HT1080 (cell line): ENCODE measurements at regions not wholly inside any gene's neighbourhood (a gene's known extent, or its start where the extent isn't known, plus 50 kb on each side); places are given as distances from the start of the nearest gene placed in this dataset.
A peak's percentile ranks its signal among the peaks of the same experiment; 100 is the strongest.
"Not testable (repeated sequence)": the region's sequence is repeated elsewhere in the genome, so short reads cannot be mapped to it uniquely, and the experiment has no call there.

Experiments
- DNase-seq: peaks from one replicate; pipeline ENCODE4 v3.0.0-alpha.2; 2015; ENCODE audit warnings: low read depth

GRCh38 chr1:165147799-165148198 is 208.7 kb downstream of the LMX1A start:
- DNase-seq, result no peak

GRCh38 chr1:165144757-165145397 is 211.6 kb downstream of the LMX1A start:
- peak; percentile 53 for DNase-seq

GRCh38 chr1:165143437-165144065 is 213.0 kb downstream of the LMX1A start:
- no peak for DNase-seq

GRCh38 chr1:165138960-165139359 is 217.6 kb downstream of the LMX1A start:
- no peak for DNase-seq

- DNase-seq, result no peak
Measured at GRCh38 chr1:165137551-165138316, 218.8 kb downstream of the LMX1A start.

GRCh38 chr1:165134431-165134830 is 222.1 kb downstream of the LMX1A start:
- DNase-seq, result no peak

- DNase-seq, result peak; percentile 41
Measured at GRCh38 chr1:165129568-165130164, 226.8 kb downstream of the LMX1A start.

- DNase-seq, result no peak
Measured at GRCh38 chr1:165124772-165125171, 231.7 kb downstream of the LMX1A start.

GRCh38 chr1:165119086-165119485 is 237.4 kb downstream of the LMX1A start:
- no peak for DNase-seq

- no peak for DNase-seq
Measured at GRCh38 chr1:165117482-165117881, 239.0 kb downstream of the LMX1A start.

- peak; percentile 90 for DNase-seq
Measured at GRCh38 chr1:165116732-165117131, 239.8 kb downstream of the LMX1A start.

GRCh38 chr1:165116171-165116570 is 240.3 kb downstream of the LMX1A start:
- DNase-seq, result no peak

- no peak for DNase-seq
Measured at GRCh38 chr1:165114889-165115285, 241.6 kb downstream of the LMX1A start.

- peak; percentile 46 for DNase-seq
Measured at GRCh38 chr1:165114022-165114888, 242.3 kb downstream of the LMX1A start.

- no peak for DNase-seq
Measured at GRCh38 chr1:165112260-165112659, 244.3 kb downstream of the LMX1A start.

GRCh38 chr1:165109013-165109412 is 247.5 kb downstream of the LMX1A start:
- DNase-seq, result no peak

- not testable (repeated sequence) for DNase-seq
Measured at GRCh38 chr1:165092542-165093162, 263.9 kb downstream of the LMX1A start.

GRCh38 chr1:165080253-165080896 is 276.1 kb downstream of the LMX1A start:
- DNase-seq, result peak; percentile 35

GRCh38 chr1:165078391-165078790 is 278.1 kb downstream of the LMX1A start:
- DNase-seq, result no peak

GRCh38 chr1:165075725-165076370 is 280.7 kb downstream of the LMX1A start:
- DNase-seq, result peak; percentile 13
